H1 (cell line): ENCODE measurements at regions not wholly inside any gene's neighbourhood (a gene's known extent, or its start where the extent isn't known, plus 50 kb on each side); places are given as distances from the start of the nearest gene placed in this dataset.
A peak's percentile ranks its signal among the peaks of the same experiment; 100 is the strongest.
"Not testable (repeated sequence)": the region's sequence is repeated elsewhere in the genome, so short reads cannot be mapped to it uniquely, and the experiment has no call there.

Experiments used
- CTCF ChIA-PET: fragments of 300-600 bp; sonication (Branson Sonifier 250); formaldehyde crosslinking; loops from one replicate; lab custom pipeline; 2021; ENCODE audit not compliant: partially characterized antibody; lab: Charles Lee
- POLR2A ChIA-PET: fragments of 300-600 bp; sonication (Branson Sonifier 250); formaldehyde crosslinking; loops from one replicate; lab custom pipeline; 2021; ENCODE audit warnings: inconsistent platforms; ENCODE audit not compliant: partially characterized antibody; lab: Charles Lee
- DNase-seq, 2 experiments: peaks; one replicate each; pipeline versions ENCODE4 v3.0.0 to v3.0.0-alpha.2; 2010 to 2022; ENCODE audit warnings: low spot score in 2 of 2, low read depth in 1 of 2, mixed read lengths in 1 of 2
- FAIRE-seq: peaks from 2 replicates; lab custom pipeline; 2011; peaks lifted over from hg19 to GRCh38; lab: Jason Lieb, UNC
- H2AFZ ChIP-seq: 2 replicates; pipeline ENCODE4 v1.8.1; 2012; ENCODE audit warnings: low read length, inconsistent platforms
- H2AK5ac ChIP-seq: 2 replicates; pipeline ENCODE4 v1.6.1; 2013; ENCODE audit warnings: low read depth, low read length
- H2BK120ac ChIP-seq: replicated peaks from 2 replicates; pipeline ENCODE3; 2013; ENCODE audit warnings: low read depth, low read length, inconsistent platforms
- H2BK12ac ChIP-seq: 2 replicates; pipeline ENCODE4 v1.6.1; 2013; ENCODE audit warnings: low read depth, low read length
- H2BK15ac ChIP-seq: 2 replicates; pipeline ENCODE4 v1.6.1; 2013; ENCODE audit warnings: low read length
- H2BK20ac ChIP-seq: 2 replicates; pipeline ENCODE4 v1.6.1; 2013; ENCODE audit warnings: low read length
- H2BK5ac ChIP-seq: 2 replicates; pipeline ENCODE4 v1.6.1; 2013; ENCODE audit warnings: low read depth, low read length
- H3K14ac ChIP-seq: 2 replicates; pipeline ENCODE4 v1.6.1; 2013; ENCODE audit warnings: inconsistent platforms; ENCODE audit not compliant: insufficient read length
- H3K18ac ChIP-seq: 2 replicates; pipeline ENCODE4 v1.6.1; 2013; ENCODE audit warnings: low read length; ENCODE audit errors: extremely low read depth
- H3K23ac ChIP-seq: 2 replicates; pipeline ENCODE4 v1.6.1; 2013; ENCODE audit warnings: inconsistent platforms; ENCODE audit not compliant: insufficient read length
- H3K23me2 ChIP-seq: 2 replicates; pipeline ENCODE4 v1.6.1; 2013; ENCODE audit warnings: low read depth, low read length
- H3K27ac ChIP-seq: 2 replicates; pipeline ENCODE4 v1.6.1; 2011; ENCODE audit warnings: low read depth, low read length, inconsistent platforms
- H3K27me3 ChIP-seq, 4 experiments: replicated peaks in 1 of 4; 1 replicate in 1 of 4; 2 replicates in 3 of 4; pipeline versions ENCODE4 v1.6.1 to v1.8.1; 2011 to 2013; ENCODE audit warnings: low read length in 3 of 4, mild to moderate bottlenecking in 3 of 4, inconsistent platforms in 2 of 4, mixed read lengths in 2 of 4, moderate library complexity in 1 of 4; ENCODE audit not compliant: control insufficient read depth in 3 of 4, insufficient read depth in 3 of 4; ENCODE audit errors: extremely low read depth in 1 of 4
- H3K36me3 ChIP-seq, 4 experiments: 2 replicates each; pipeline versions ENCODE4 v1.6.1 to v1.8.1; 2011 to 2013; ENCODE audit warnings: mild to moderate bottlenecking in 4 of 4, low read length in 3 of 4, moderate library complexity in 2 of 4, control low read depth in 1 of 4, inconsistent platforms in 1 of 4; ENCODE audit not compliant: insufficient read depth in 4 of 4, control insufficient read depth in 2 of 4
- H3K4ac ChIP-seq: replicated peaks from 2 replicates; pipeline ENCODE3; 2013; ENCODE audit warnings: low read length, low read depth, mixed read lengths, inconsistent platforms; ENCODE audit not compliant: insufficient read length
- H3K4me1 ChIP-seq, 4 experiments: replicated peaks in 1 of 4; 1 replicate in 1 of 4; 2 replicates in 3 of 4; pipeline versions ENCODE4 v1.6.1 to v1.8.1; 2011 to 2013; ENCODE audit warnings: low read length in 3 of 4, inconsistent platforms in 2 of 4, mixed read lengths in 1 of 4; ENCODE audit not compliant: insufficient read depth in 4 of 4, control insufficient read depth in 3 of 4
- H3K4me2 ChIP-seq, 2 experiments: 2 replicates each; pipeline versions ENCODE4 v1.6.1 to v1.8.1; 2011 to 2013; ENCODE audit warnings: low read depth in 2 of 2, low read length in 2 of 2, control low read depth in 1 of 2, inconsistent platforms in 1 of 2, mild to moderate bottlenecking in 1 of 2; ENCODE audit not compliant: insufficient read depth in 1 of 2
- H3K4me3 ChIP-seq, 4 experiments: fragments of 200-600, 300-600 bp in 1 of 4; sonication (generic), shearing (Covaris generic), sonication (Bioruptor Twin) in 1 of 4; 2 replicates each; pipeline versions ENCODE4 v1.5.1 to v1.8.1; 2011 to 2016; ENCODE audit warnings: low read length in 4 of 4, low read depth in 3 of 4, control low read depth in 2 of 4, inconsistent platforms in 2 of 4, mild to moderate bottlenecking in 2 of 4, mixed read lengths in 1 of 4, moderate library complexity in 1 of 4; ENCODE audit not compliant: insufficient read depth in 2 of 4; ENCODE audit errors: extremely low read depth in 1 of 4
- H3K56ac ChIP-seq: replicated peaks from 2 replicates; pipeline ENCODE3; 2013; ENCODE audit warnings: low read depth, mild to moderate bottlenecking, mixed read lengths, low read length, inconsistent platforms; ENCODE audit not compliant: insufficient read length
- H3K79me1 ChIP-seq: 2 replicates; pipeline ENCODE4 v1.6.1; 2013; ENCODE audit warnings: low read depth, low read length, control low read depth
- H3K79me2 ChIP-seq, 2 experiments: 2 replicates each; pipeline versions ENCODE4 v1.6.1 to v1.8.1; 2012 to 2013; ENCODE audit warnings: low read length in 2 of 2, mild to moderate bottlenecking in 2 of 2, inconsistent platforms in 1 of 2; ENCODE audit not compliant: insufficient read depth in 2 of 2, control insufficient read depth in 1 of 2
- H3K9ac ChIP-seq, 4 experiments: replicated peaks in 1 of 4; 1 replicate in 1 of 4; 2 replicates in 3 of 4; pipeline versions ENCODE4 v1.6.1 to v1.8.1; 2011 to 2013; ENCODE audit warnings: low read depth in 3 of 4, low read length in 3 of 4, control low read depth in 2 of 4, mild to moderate bottlenecking in 2 of 4, moderate library complexity in 2 of 4, inconsistent platforms in 1 of 4; ENCODE audit errors: extremely low read depth in 1 of 4
- H3K9me3 ChIP-seq, 2 experiments: 2 replicates each; pipeline versions ENCODE4 v1.6.1 to v1.8.1; 2012 to 2013; ENCODE audit warnings: mild to moderate bottlenecking in 2 of 2, moderate library complexity in 2 of 2, control low read depth in 1 of 2, inconsistent platforms in 1 of 2, low read depth in 1 of 2, low read length in 1 of 2, mixed read lengths in 1 of 2; ENCODE audit not compliant: insufficient read depth in 2 of 2
- H4K20me1 ChIP-seq, 2 experiments: replicated peaks in 1 of 2; 2 replicates each; pipeline versions ENCODE3 to v1.8.1; 2011 to 2013; ENCODE audit warnings: inconsistent platforms in 2 of 2, low read length in 2 of 2, mild to moderate bottlenecking in 1 of 2; ENCODE audit not compliant: insufficient read depth in 2 of 2, control insufficient read depth in 1 of 2
- H4K5ac ChIP-seq: 2 replicates; pipeline ENCODE4 v1.6.1; 2013; ENCODE audit warnings: low read length, low read depth, mixed read lengths, inconsistent platforms; ENCODE audit not compliant: insufficient read length
- H4K8ac ChIP-seq: 2 replicates; pipeline ENCODE4 v1.8.0; 2013; ENCODE audit warnings: mild to moderate bottlenecking, moderate library complexity, low read length, inconsistent platforms; ENCODE audit not compliant: insufficient read depth; ENCODE audit errors: extremely low read depth
- H4K91ac ChIP-seq: replicated peaks from 2 replicates; pipeline ENCODE3; 2013; ENCODE audit warnings: low read length, mixed read lengths, inconsistent platforms; ENCODE audit not compliant: insufficient read length
- RAD21 ChIP-seq, 2 experiments: IDR thresholded peaks in 1 of 2; conservative IDR thresholded peaks in 1 of 2; 2 replicates each; pipeline ENCODE4 v1.6.1; 2011; ENCODE audit warnings: low read depth in 2 of 2, low read length in 2 of 2, improper control_type of control experiment in 1 of 2, inconsistent platforms in 1 of 2, mild to moderate bottlenecking in 1 of 2, moderate library complexity in 1 of 2
- WGBS, 2 experiments: shearing (Covaris generic) in 1 of 2; methylation state at CpG; one replicate each; pipeline versions ENCODE4 v1.1.6 to v1.1.7; 2013 to 2015; ENCODE audit warnings: low lambda C conversion rate in 2 of 2, mixed read lengths in 2 of 2, inconsistent platforms in 1 of 2, low coverage in 1 of 2, missing lambda C conversion rate in 1 of 2; ENCODE audit not compliant: insufficient replicate concordance in 2 of 2, insufficient coverage in 1 of 2, insufficient read length in 1 of 2; ENCODE audit errors: extremely low coverage in 1 of 2, missing lambda C conversion rate in 1 of 2; 5-methylcytosine and 5-hydroxymethylcytosine counted together

- H2AFZ ChIP-seq, H3K4me1 ChIP-seq, DNase-seq, H3K27ac ChIP-seq, H3K79me1 ChIP-seq, H3K4me2 ChIP-seq, H4K8ac ChIP-seq, H3K14ac ChIP-seq, H2BK120ac ChIP-seq, H3K9ac ChIP-seq, H3K56ac ChIP-seq, H3K9me3 ChIP-seq, H3K27me3 ChIP-seq, H3K79me2 ChIP-seq, H2AK5ac ChIP-seq, H3K36me3 ChIP-seq, H4K5ac ChIP-seq, H2BK5ac ChIP-seq, H4K20me1 ChIP-seq, CTCF ChIA-PET, H2BK20ac ChIP-seq, H3K4me3 ChIP-seq, H3K18ac ChIP-seq, H3K23ac ChIP-seq, H4K91ac ChIP-seq, H2BK15ac ChIP-seq, POLR2A ChIA-PET, H2BK12ac ChIP-seq, H3K23me2 ChIP-seq, H3K4ac ChIP-seq, FAIRE-seq: not testable (repeated sequence)
- 91% methylated on average over 1 of the region's 1 CpG; no CpG with 5 or more reads in 1 of the 2 experiments for WGBS, 2 experiments
- TF ChIP-seq RAD21 (IDR thresholded peaks at IDR 0.05 in 1 of 2, conservative IDR thresholded peaks at IDR 0.05 in 1 of 2; ENCODE audit: low read depth in 2 of 2, low read length in 2 of 2) = peak; percentile 9 to 25; a peak in 2 of 4 replicates
Observed at GRCh38 chr2:89145342-89145741, 453.9 kb downstream of the RPIA start.

GRCh38 chr2:89148256-89148655 lies 456.8 kb downstream of the RPIA start:
- FAIRE-seq = not testable (repeated sequence)

More at GRCh38 chr2:89148256-89148655, 456.8 kb downstream of the RPIA start:
- H2BK12ac ChIP-seq, H3K36me3 ChIP-seq, H3K14ac ChIP-seq, H2BK15ac ChIP-seq, H4K5ac ChIP-seq, H2BK120ac ChIP-seq, H4K91ac ChIP-seq, H3K9ac ChIP-seq, H3K79me1 ChIP-seq, H3K4me2 ChIP-seq, H3K4ac ChIP-seq, POLR2A ChIA-PET, H3K56ac ChIP-seq, CTCF ChIA-PET, H3K18ac ChIP-seq, H3K27me3 ChIP-seq, H3K4me3 ChIP-seq, H2AK5ac ChIP-seq, H4K20me1 ChIP-seq, H3K79me2 ChIP-seq, H2BK20ac ChIP-seq, H3K27ac ChIP-seq, H2BK5ac ChIP-seq, H4K8ac ChIP-seq, H3K4me1 ChIP-seq, H2AFZ ChIP-seq, DNase-seq, H3K9me3 ChIP-seq, H3K23ac ChIP-seq, H3K23me2 ChIP-seq: not testable (repeated sequence)
- 93% methylated on average over 2 of the region's 2 CpGs; no CpG with 5 or more reads in 1 of the 2 experiments for WGBS, 2 experiments
